WTC11 (cell line): ENCODE measurements at regions not wholly inside any gene's neighbourhood (a gene's known extent, or its start where the extent isn't known, plus 50 kb on each side); places are given as distances from the start of the nearest gene placed in this dataset.
A peak's percentile ranks its signal among the peaks of the same experiment; 100 is the strongest.

ENCODE experiments used
- ARID4B ChIP-seq: sonication (generic); formaldehyde crosslinking; IDR thresholded peaks from 2 replicates; pipeline ENCODE4 v1.8.0; 2023; ENCODE audit warnings: missing genetic modification reagents, mild to moderate bottlenecking, borderline replicate concordance
- CDX4 ChIP-seq: fragments of 250-450 bp; sonication (Bioruptor Pico); IDR thresholded peaks from 2 replicates; pipeline ENCODE4 v1.9.0; 2021; ENCODE audit warnings: moderate library complexity, mild to moderate bottlenecking, inconsistent platforms, borderline replicate concordance
- CREM ChIP-seq: sonication (generic); formaldehyde crosslinking; IDR thresholded peaks from 2 replicates; pipeline ENCODE4 v1.8.1; 2022; ENCODE audit warnings: mild to moderate bottlenecking, missing genetic modification reagents, moderate library complexity
- E2F5 ChIP-seq: sonication (generic); formaldehyde crosslinking; IDR thresholded peaks from 2 replicates; pipeline ENCODE4 v1.8.1; 2022; ENCODE audit warnings: mild to moderate bottlenecking, moderate library complexity, missing genetic modification reagents
- ETV6 ChIP-seq: sonication (generic); formaldehyde crosslinking; IDR thresholded peaks from 2 replicates; pipeline ENCODE4 v1.8.1; 2022; ENCODE audit warnings: mild to moderate bottlenecking, missing genetic modification reagents
- FOXP1 ChIP-seq: sonication (generic); formaldehyde crosslinking; IDR thresholded peaks from 2 replicates; pipeline ENCODE4 v1.8.0; 2022; ENCODE audit warnings: missing genetic modification reagents, mild to moderate bottlenecking, moderate library complexity, borderline replicate concordance
- IRF1 ChIP-seq: sonication (generic); formaldehyde crosslinking; IDR thresholded peaks from 2 replicates; pipeline ENCODE4 v1.8.0; 2023; ENCODE audit warnings: missing genetic modification reagents
- IRF2 ChIP-seq: sonication (generic); formaldehyde crosslinking; IDR thresholded peaks from 2 replicates; pipeline ENCODE4 v1.8.0; 2022; ENCODE audit warnings: low read depth, missing genetic modification reagents, borderline replicate concordance
- MXD4 ChIP-seq: fragments of 250-450 bp; sonication (Bioruptor Pico); IDR thresholded peaks from 2 replicates; pipeline ENCODE4 v1.8.0; 2021; ENCODE audit warnings: mild to moderate bottlenecking, moderate library complexity, borderline replicate concordance
- NFATC4 ChIP-seq: fragments of 250-450 bp; sonication (Bioruptor Pico); IDR thresholded peaks from 2 replicates; pipeline ENCODE4 v1.9.0; 2021; ENCODE audit warnings: mild to moderate bottlenecking
- PRRX2 ChIP-seq: fragments of 250-450 bp; sonication (Bioruptor Pico); IDR thresholded peaks from 2 replicates; pipeline ENCODE4 v1.8.0; 2021; ENCODE audit warnings: mild to moderate bottlenecking
- SP1 ChIP-seq: sonication (generic); formaldehyde crosslinking; conservative IDR thresholded peaks from 2 replicates; pipeline ENCODE4 v1.8.1; 2022; ENCODE audit warnings: missing genetic modification reagents
- TEAD1 ChIP-seq: sonication (generic); formaldehyde crosslinking; IDR thresholded peaks from 2 replicates; pipeline ENCODE4 v1.8.0; 2022; ENCODE audit warnings: mild to moderate bottlenecking, missing genetic modification reagents
- TEAD4 ChIP-seq: sonication (generic); formaldehyde crosslinking; IDR thresholded peaks from 2 replicates; pipeline ENCODE4 v1.8.0; 2022; ENCODE audit warnings: mild to moderate bottlenecking, missing genetic modification reagents
- ZBTB21 ChIP-seq: sonication (generic); formaldehyde crosslinking; IDR thresholded peaks from 2 replicates; pipeline ENCODE4 v1.8.1; 2023; ENCODE audit warnings: mild to moderate bottlenecking, missing genetic modification reagents, borderline replicate concordance
- ZNF317 ChIP-seq: sonication (generic); formaldehyde crosslinking; IDR thresholded peaks from 2 replicates; pipeline ENCODE4 v1.8.1; 2023; ENCODE audit warnings: low read depth, mild to moderate bottlenecking, moderate library complexity, missing genetic modification reagents, borderline replicate concordance
- ZNF396 ChIP-seq: fragments of 250-450 bp; sonication (Bioruptor Pico); IDR thresholded peaks from 2 replicates; pipeline ENCODE4 v1.8.0; 2021; ENCODE audit warnings: mild to moderate bottlenecking, moderate library complexity, borderline replicate concordance
- ZNF423 ChIP-seq: fragments of 250-450 bp; sonication (Bioruptor Pico); IDR thresholded peaks from 2 replicates; pipeline ENCODE4 v2.1.2; 2022; ENCODE audit warnings: mild to moderate bottlenecking, moderate library complexity
- ZSCAN18 ChIP-seq: fragments of 250-450 bp; sonication (Bioruptor Pico); IDR thresholded peaks from 2 replicates; pipeline ENCODE4 v2.1.2; 2022; ENCODE audit warnings: mild to moderate bottlenecking, moderate library complexity

- TF ChIP-seq FOXP1 (CRISPR knock-in tag) (peak; percentile 73; the same call in 1 of the 2 replicates), ETV6 (no peak), ZBTB21 (CRISPR knock-in tag) (0 out of 2 replicates have a peak, but pooled peaks have one; percentile 55), E2F5 (no peak), MXD4 (CRISPR knock-in tag) (no peak), IRF2 (CRISPR knock-in tag) (no peak), ARID4B (CRISPR knock-in tag) (no peak), NFATC4 (CRISPR knock-in tag) (no peak), CREM (CRISPR knock-in tag) (no peak), TEAD1 (CRISPR knock-in tag) (peak; percentile 75), ZNF317 (CRISPR knock-in tag) (no peak), PRRX2 (CRISPR knock-in tag) (no peak), SP1 (CRISPR knock-in tag) (0 out of 2 replicates have a peak, but pooled peaks have one; percentile 45), CDX4 (CRISPR knock-in tag) (no peak), ZSCAN18 (CRISPR knock-in tag) (no peak), IRF1 (CRISPR knock-in tag) (no peak), ZNF423 (CRISPR knock-in tag) (peak; percentile 65), ZNF396 (CRISPR knock-in tag) (no peak), TEAD4 (CRISPR knock-in tag) (no peak)
These were observed 151.1 kb downstream of the CXCL12 start (continued) for GRCh38 chr10:44233561-44234482.
